OCI-LY1 (cell line): ENCODE measurements at regions not wholly inside any gene's neighbourhood (a gene's known extent, or its start where the extent isn't known, plus 50 kb on each side); places are given as distances from the start of the nearest gene placed in this dataset.
A peak's percentile ranks its signal among the peaks of the same experiment; 100 is the strongest.

Experiments used
- H2AFZ ChIP-seq: fragments of 200-600 bp; sonication (generic), shearing (Covaris generic); 2 replicates; pipeline ENCODE4 v1.6.0; 2014; ENCODE audit warnings: antibody characterized with exemption, mild to moderate bottlenecking, low read length
- H3F3A ChIP-seq: fragments of 200-600 bp; sonication (generic), shearing (Covaris generic); 2 replicates; pipeline ENCODE4 v1.6.0; 2014; ENCODE audit warnings: mild to moderate bottlenecking, antibody characterized with exemption, low read length, moderate library complexity; ENCODE audit not compliant: insufficient read depth
- H3K27ac ChIP-seq: fragments of 200-600 bp; sonication (generic); 2 replicates; pipeline ENCODE4 v1.5.1; 2014; ENCODE audit warnings: low read length, mixed run types, mild to moderate bottlenecking, low read depth; ENCODE audit not compliant: poor library complexity, severe bottlenecking
- H3K27me3 ChIP-seq: fragments of 200-600 bp; sonication (generic); 2 replicates; pipeline ENCODE4 v1.6.0; 2014; ENCODE audit warnings: antibody characterized with exemption, mild to moderate bottlenecking, low read length, moderate library complexity; ENCODE audit not compliant: insufficient read depth
- H3K36me3 ChIP-seq: fragments of 200-600 bp; sonication (generic); 2 replicates; pipeline ENCODE4 v1.6.1; 2014; ENCODE audit warnings: mild to moderate bottlenecking, antibody characterized with exemption, low read length, moderate library complexity, mixed read lengths; ENCODE audit not compliant: insufficient read depth
- H3K4me1 ChIP-seq: fragments of 200-600 bp; sonication (generic); 2 replicates; pipeline ENCODE4 v1.5.1; 2014; ENCODE audit warnings: mild to moderate bottlenecking, low read length, moderate library complexity; ENCODE audit not compliant: insufficient read depth, severe bottlenecking
- H3K4me2 ChIP-seq: fragments of 200-600 bp; sonication (generic), shearing (Covaris generic); 2 replicates; pipeline ENCODE4 v1.6.1; 2014; ENCODE audit warnings: low read length
- H3K4me3 ChIP-seq: fragments of 200-600 bp; sonication (generic); 2 replicates; pipeline ENCODE4 v1.5.1; 2014; ENCODE audit warnings: low read length, low read depth, mild to moderate bottlenecking, mixed read lengths; ENCODE audit not compliant: poor library complexity, severe bottlenecking
- H3K79me2 ChIP-seq: fragments of 200-600 bp; shearing (Covaris generic); 2 replicates; pipeline ENCODE4 v1.6.1; 2016; ENCODE audit warnings: mixed run types, low read length, mixed read lengths; ENCODE audit not compliant: insufficient read depth
- H3K9ac ChIP-seq: fragments of 200-600 bp; sonication (generic), shearing (Covaris generic); 2 replicates; pipeline ENCODE4 v1.6.1; 2014; ENCODE audit warnings: mild to moderate bottlenecking, low read length, mixed read lengths
- H3K9me2 ChIP-seq: fragments of 200-600 bp; sonication (generic), shearing (Covaris generic); 2 replicates; pipeline ENCODE4 v1.6.1; 2014; ENCODE audit warnings: low read depth, mild to moderate bottlenecking, low read length, mixed read lengths
- H3K9me3 ChIP-seq: fragments of 200-600 bp; shearing (Covaris generic); 2 replicates; pipeline ENCODE4 v1.6.1; 2014; ENCODE audit warnings: low read length, mixed read lengths
- H4K20me1 ChIP-seq: fragments of 200-600 bp; sonication (generic), shearing (Covaris generic); 2 replicates; pipeline ENCODE4 v1.6.0; 2016; ENCODE audit warnings: mild to moderate bottlenecking, low read length; ENCODE audit not compliant: insufficient read depth
- CTCF ChIP-seq: fragments of 200-600 bp; sonication (generic), shearing (Covaris generic); IDR thresholded peaks from 2 replicates; pipeline ENCODE4 v1.5.1; 2017; ENCODE audit warnings: mild to moderate bottlenecking, antibody characterized with exemption, low read length, moderate library complexity, mixed read lengths
- EZH2 ChIP-seq: fragments of 200-600 bp; sonication (generic), shearing (Covaris generic); IDR thresholded peaks from 2 replicates; pipeline ENCODE4 v1.8.0; 2017; ENCODE audit warnings: borderline replicate concordance, mixed run types, mild to moderate bottlenecking, antibody characterized with exemption, low read length, moderate library complexity, mixed read lengths

GRCh38 chr4:180990931-180991330, 1252.3 kb upstream of the TENM3 start:
- H2AFZ ChIP-seq, result no peak overlapping the region
- 0 out of 2 replicates have a peak, but pooled peaks cover 6% of the 10 kb centered on the region for H3K9me3 ChIP-seq
- H3K4me3 ChIP-seq, result no peak overlapping the region
- H3K9ac ChIP-seq, result no peak overlapping the region
- no peak overlapping the region for H3K4me2 ChIP-seq
- H3K4me1 ChIP-seq, result peaks cover 8% of the 10 kb centered on the region
- no peaks in the 10 kb centered on the region for H3K79me2 ChIP-seq
- H3K36me3 ChIP-seq, result no peaks in the 10 kb centered on the region
- no peak overlapping the region for H3K27ac ChIP-seq
- no peaks in the 10 kb centered on the region for H4K20me1 ChIP-seq
- no peaks in the 10 kb centered on the region for H3K27me3 ChIP-seq
- H3K9me2 ChIP-seq, result no peaks in the 10 kb centered on the region
- TF ChIP-seq EZH2, result no peak
- TF ChIP-seq CTCF, result no peak
- no peaks in the 10 kb centered on the region for H3F3A ChIP-seq

GRCh38 chr4:180993244-180993836, 1249.9 kb upstream of the TENM3 start:
- Histone ChIP-seq H3K9me3 (0 out of 2 replicates have a peak, but pooled peaks cover 6% of the 10 kb centered on the region), H3K27ac (no peak overlapping the region), H2AFZ (peak overlapping the region; percentile 33; the same call in 1 of the 2 replicates), H3F3A (no peaks in the 10 kb centered on the region; the same call in 1 of the 2 replicates), H3K36me3 (no peaks in the 10 kb centered on the region), H3K9me2 (no peaks in the 10 kb centered on the region), H3K4me1 (peaks cover 11% of the 10 kb centered on the region), H3K4me2 (no peak overlapping the region), H3K27me3 (no peaks in the 10 kb centered on the region), H3K79me2 (no peaks in the 10 kb centered on the region), H3K9ac (no peak overlapping the region), H4K20me1 (no peaks in the 10 kb centered on the region), H3K4me3 (no peak overlapping the region)
- TF ChIP-seq CTCF (peak; percentile 34; the same call in 1 of the 2 replicates), EZH2 (no peak)

- Histone ChIP-seq H3K9me3 (no peaks in the 10 kb centered on the region), H3K9ac (no peak overlapping the region), H3K79me2 (no peaks in the 10 kb centered on the region), H3K4me1 (peaks cover 17% of the 10 kb centered on the region), H3K27ac (peak overlapping the region; percentile 14), H3K4me3 (no peak overlapping the region), H2AFZ (no peak overlapping the region), H3F3A (no peaks in the 10 kb centered on the region; the same call in 1 of the 2 replicates), H4K20me1 (no peaks in the 10 kb centered on the region), H3K27me3 (no peaks in the 10 kb centered on the region), H3K36me3 (no peaks in the 10 kb centered on the region), H3K4me2 (no peak overlapping the region), H3K9me2 (no peaks in the 10 kb centered on the region)
- TF ChIP-seq EZH2 (no peak), CTCF (no peak)
Observed at GRCh38 chr4:180994722-180995121, 1248.5 kb upstream of the TENM3 start.
